Duodenal mucosa (tissue), 2 donors: ENCODE measurements at regions not wholly inside any gene's neighbourhood (a gene's known extent, or its start where the extent isn't known, plus 50 kb on each side); places are given as distances from the start of the nearest gene placed in this dataset.
"Not testable (repeated sequence)": the region's sequence is repeated elsewhere in the genome, so short reads cannot be mapped to it uniquely, and the experiment has no call there.

ENCODE experiments used
- H3K27ac ChIP-seq: one replicate; pipeline ENCODE4 v1.7.0; 2013; ENCODE audit warnings: low read depth, low read length
- H3K27me3 ChIP-seq, 2 donors: one replicate each; pipeline ENCODE4 v1.7.0; 2013; ENCODE audit warnings: low read length in 2 of 2, control low read depth in 1 of 2; ENCODE audit not compliant: insufficient read depth in 2 of 2, control insufficient read depth in 1 of 2
- H3K36me3 ChIP-seq, 2 donors: one replicate each; pipeline ENCODE4 v1.7.0; 2013; ENCODE audit warnings: low read length in 2 of 2, control low read depth in 1 of 2; ENCODE audit not compliant: insufficient read depth in 2 of 2, control insufficient read depth in 1 of 2
- H3K4me1 ChIP-seq, 2 donors: one replicate each; pipeline ENCODE4 v1.7.0; 2013; ENCODE audit warnings: low read length in 2 of 2, control low read depth in 1 of 2; ENCODE audit not compliant: insufficient read depth in 2 of 2, control insufficient read depth in 1 of 2
- H3K4me3 ChIP-seq, 2 donors: one replicate each; pipeline ENCODE4 v1.7.0; 2013; ENCODE audit warnings: low read length in 2 of 2, low read depth in 1 of 2
- H3K9ac ChIP-seq, 2 donors: one replicate each; pipeline ENCODE4 v1.7.0; 2013; ENCODE audit warnings: low read length in 2 of 2, low read depth in 1 of 2
- H3K9me3 ChIP-seq, 2 donors: one replicate each; pipeline ENCODE4 v1.7.0; 2013; ENCODE audit warnings: low read length in 2 of 2, control low read depth in 1 of 2; ENCODE audit not compliant: control insufficient read depth in 1 of 2

DNA sequence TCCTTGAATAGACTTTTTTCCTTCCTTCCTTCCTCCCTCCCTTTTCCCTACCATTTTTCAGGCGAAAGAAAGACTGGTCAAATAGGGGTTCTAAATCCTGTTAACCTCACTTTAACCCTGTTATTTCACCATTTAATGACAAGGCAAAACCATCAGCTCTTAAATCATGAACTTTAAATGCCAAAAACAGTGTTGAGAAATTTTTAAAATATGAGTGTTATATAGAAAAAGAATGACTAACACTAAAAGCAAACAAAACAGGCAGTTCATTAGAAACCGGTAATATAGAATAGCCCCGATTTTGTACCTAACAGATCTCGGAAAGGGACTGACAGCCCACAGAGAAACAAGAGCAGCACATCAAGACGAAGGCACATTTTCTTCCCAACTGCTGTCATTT lies 57.4 kb upstream of the CEP85L start:
- Histone ChIP-seq H3K4me3 (peak overlapping the region; percentile 55 to 79), H3K27me3 (no peaks in the 10 kb centered on the region), H3K9ac (peak overlapping the region; percentile 44 to 66)

DNA sequence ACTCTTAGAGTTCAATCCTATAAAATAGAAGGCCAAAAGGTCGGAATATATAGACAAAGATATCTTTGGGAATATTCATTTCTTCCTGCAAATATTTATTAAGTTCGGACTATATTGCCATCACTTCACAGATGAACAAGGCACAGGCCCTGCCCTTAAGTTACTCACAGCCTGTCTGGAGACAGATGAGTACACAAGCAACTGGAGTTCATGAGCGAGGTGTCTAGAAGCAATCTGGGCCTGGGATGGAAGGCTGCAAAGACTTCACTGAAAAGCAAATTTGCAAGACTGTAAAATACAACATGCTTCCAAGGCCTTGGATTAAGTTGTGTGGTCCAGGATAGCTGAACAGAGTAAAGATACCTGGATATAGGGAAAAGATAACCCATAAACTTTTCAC lies 56.7 kb upstream of the CEP85L start:
- Histone ChIP-seq H3K4me1 (peaks cover 4 to 23% of the 10 kb centered on the region in 2 donors), H3K27me3 (no peaks in the 10 kb centered on the region), H3K27ac (no peak overlapping the region), H3K9ac (no peak overlapping the region), H3K4me3 (no peak overlapping the region), H3K36me3 (no peaks in the 10 kb centered on the region), H3K9me3 (no peaks in the 10 kb centered on the region)

More for the DNA sequence above, 57.4 kb upstream of the CEP85L start:
- Histone ChIP-seq H3K27ac (peak overlapping the region; percentile 7), H3K9me3 (no peaks in the 10 kb centered on the region), H3K4me1 (peaks cover 4 to 23% of the 10 kb centered on the region in 2 donors), H3K36me3 (no peaks in the 10 kb centered on the region)

DNA sequence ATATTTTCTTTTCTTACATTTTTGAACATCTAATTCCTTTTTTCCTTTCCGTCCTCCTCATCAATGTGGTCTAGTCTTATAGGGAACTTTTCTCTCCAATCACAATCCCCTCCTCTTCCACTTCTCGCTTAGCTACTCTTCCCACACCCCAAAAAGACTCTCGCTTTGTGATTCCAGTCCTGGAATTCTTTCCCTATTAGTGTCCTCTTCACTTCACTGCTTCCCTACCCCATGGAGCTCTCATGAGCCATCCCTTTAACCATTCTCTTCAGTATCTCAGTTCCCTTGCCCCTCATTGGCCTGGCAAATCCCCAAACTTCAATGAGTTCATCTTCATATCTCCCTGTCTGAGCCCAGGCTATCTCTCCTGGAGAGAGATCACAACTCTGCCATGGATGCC lies 55.3 kb upstream of the CEP85L start:
- Histone ChIP-seq H3K9me3 (no peaks in the 10 kb centered on the region), H3K4me1 (peaks cover 4 to 23% of the 10 kb centered on the region in 2 donors), H3K9ac (no peak overlapping the region), H3K27me3 (no peaks in the 10 kb centered on the region), H3K36me3 (no peaks in the 10 kb centered on the region), H3K27ac (no peak overlapping the region), H3K4me3 (no peak overlapping the region)

DNA sequence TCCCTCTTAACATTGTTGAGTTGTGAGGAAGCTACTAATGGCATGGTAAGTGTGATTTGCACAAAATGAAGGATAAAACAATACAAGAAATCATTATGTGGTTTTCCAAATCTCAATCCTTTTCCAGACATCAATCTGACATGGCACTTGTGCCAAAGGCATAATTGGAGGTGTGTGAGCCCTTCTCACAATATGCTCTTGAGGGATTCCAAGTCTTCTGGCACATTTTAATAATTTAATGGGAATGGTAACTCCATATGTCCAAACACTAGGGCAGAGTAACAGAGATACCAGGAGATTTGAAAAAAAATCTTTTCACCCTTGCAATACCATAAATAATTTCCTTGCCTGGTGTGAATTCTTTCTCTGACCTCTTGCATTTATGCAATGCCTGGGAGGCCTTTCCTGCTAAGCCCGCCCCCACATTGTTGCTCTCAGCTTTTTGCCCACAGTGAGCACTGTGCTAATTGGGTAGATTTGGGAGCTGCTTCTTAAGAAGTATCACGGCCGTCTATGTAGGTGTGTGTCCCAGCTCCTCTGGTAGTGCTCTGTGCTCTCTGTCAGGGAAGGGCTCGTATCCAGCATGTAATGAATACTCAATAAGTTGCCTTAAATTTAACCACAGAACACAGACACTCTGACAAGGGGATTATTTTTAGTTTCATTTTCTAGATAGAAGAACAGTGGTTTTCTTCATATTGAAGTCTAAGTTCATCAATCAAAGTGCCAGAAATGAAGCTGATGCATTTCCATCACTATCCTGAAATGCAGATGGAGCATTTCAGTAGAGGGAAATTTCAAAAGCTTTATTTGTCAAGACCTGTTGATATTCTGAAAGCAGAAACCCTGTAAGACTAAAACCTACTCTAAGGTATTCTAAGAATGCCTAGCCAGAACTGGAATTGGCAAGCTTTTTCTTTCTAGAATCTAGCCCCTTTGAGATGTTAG lies 54.4 kb upstream of the CEP85L start:
- Histone ChIP-seq H3K4me1 (peaks cover 4 to 23% of the 10 kb centered on the region in 2 donors), H3K9me3 (no peaks in the 10 kb centered on the region), H3K27me3 (no peaks in the 10 kb centered on the region), H3K4me3 (peak overlapping the region; percentile 27 to 38), H3K36me3 (no peaks in the 10 kb centered on the region), H3K27ac (no peak overlapping the region), H3K9ac (peak overlapping the region in 1 of 2 donors; percentile 9)

DNA sequence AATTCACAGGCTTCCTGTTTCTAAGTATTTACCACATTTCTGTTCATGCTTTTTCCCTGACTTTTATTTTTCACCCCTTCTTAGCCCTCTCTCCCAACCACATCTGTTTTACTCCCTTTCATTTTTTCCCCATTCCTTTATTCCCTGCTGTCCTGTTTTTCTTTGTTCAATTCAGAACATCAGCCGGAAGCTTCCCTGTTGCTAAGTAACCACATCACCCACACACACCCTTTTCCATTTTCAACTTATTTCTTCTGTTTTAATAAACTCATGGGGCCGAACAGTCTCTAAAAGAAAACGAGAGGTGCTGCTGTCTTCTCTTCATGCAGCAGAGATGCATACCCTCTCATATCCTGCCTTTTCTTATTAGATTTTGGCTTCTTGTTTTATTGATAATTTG lies 53.5 kb upstream of the CEP85L start:
- H3K4me1 ChIP-seq = peaks cover 4 to 16% of the 10 kb centered on the region in 2 donors
- no peaks in the 10 kb centered on the region for H3K36me3 ChIP-seq
- no peaks in the 10 kb centered on the region for H3K27me3 ChIP-seq
- no peak overlapping the region for H3K27ac ChIP-seq
- H3K9me3 ChIP-seq = no peaks in the 10 kb centered on the region
- H3K9ac ChIP-seq = no peak overlapping the region
- H3K4me3 ChIP-seq = no peak overlapping the region

DNA sequence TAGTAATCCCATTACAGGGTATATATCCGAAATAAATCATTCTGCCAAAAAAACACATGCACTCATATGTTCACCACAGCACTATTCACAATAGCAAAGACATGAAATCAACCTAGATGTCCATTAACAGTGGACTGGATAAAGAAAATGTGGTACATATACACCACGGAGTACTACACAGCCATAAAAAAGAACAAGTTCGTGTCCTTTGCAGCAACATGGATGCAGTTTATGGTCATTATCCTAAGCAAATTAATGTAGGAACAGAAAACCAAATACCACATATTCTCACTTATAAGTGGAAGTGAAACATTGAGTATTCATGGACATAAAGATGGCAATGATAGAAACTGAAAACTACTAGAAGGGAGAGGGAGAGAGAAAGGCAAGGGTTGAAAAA lies 49.9 kb upstream of the CEP85L start:
- H3K9ac ChIP-seq, H3K27ac ChIP-seq, H3K27me3 ChIP-seq, H3K9me3 ChIP-seq, H3K36me3 ChIP-seq, H3K4me3 ChIP-seq: not testable (repeated sequence)
- peaks cover 4 to 10% of the 10 kb centered on the region in 2 donors for H3K4me1 ChIP-seq
